Stimulated activated effector memory CD8-positive, alpha-beta T cell treated with anti-CD3 and anti-CD28 coated beads, Interleukin-12 subunit alpha, Interleukin-12 subunit beta, amount 100 ng/mL, for 72 hours (primary cell): ENCODE measurements at regions not wholly inside any gene's neighbourhood (a gene's known extent, or its start where the extent isn't known, plus 50 kb on each side); places are given as distances from the start of the nearest gene placed in this dataset.

Source experiments
- ATAC-seq: fragments of 150-1000 bp; cut with Tn5 transposase; 2 replicates; pipeline ENCODE4 v1.10.0; 2021
- DNase-seq, 2 donors: peaks; one replicate each; pipeline ENCODE4 v3.0.0; 2021 to 2022; ENCODE audit warnings: low spot score in 2 of 2
- H3K27ac Mint-ChIP-seq: one replicate; pipeline ENCODE4 v1.8.0; 2022; ENCODE audit warnings: mild to moderate bottlenecking, mixed read lengths
- H3K36me3 Mint-ChIP-seq: one replicate; pipeline ENCODE4 v1.8.0; 2022; ENCODE audit warnings: mild to moderate bottlenecking, mixed read lengths
- H3K4me1 Mint-ChIP-seq: one replicate; pipeline ENCODE4 v1.8.0; 2022; ENCODE audit warnings: mixed read lengths
- H3K4me3 Mint-ChIP-seq: one replicate; pipeline ENCODE4 v1.8.0; 2022; ENCODE audit warnings: mild to moderate bottlenecking, mixed read lengths
- H3K9me3 Mint-ChIP-seq: one replicate; pipeline ENCODE4 v1.8.0; 2022; ENCODE audit warnings: mixed read lengths

DNA sequence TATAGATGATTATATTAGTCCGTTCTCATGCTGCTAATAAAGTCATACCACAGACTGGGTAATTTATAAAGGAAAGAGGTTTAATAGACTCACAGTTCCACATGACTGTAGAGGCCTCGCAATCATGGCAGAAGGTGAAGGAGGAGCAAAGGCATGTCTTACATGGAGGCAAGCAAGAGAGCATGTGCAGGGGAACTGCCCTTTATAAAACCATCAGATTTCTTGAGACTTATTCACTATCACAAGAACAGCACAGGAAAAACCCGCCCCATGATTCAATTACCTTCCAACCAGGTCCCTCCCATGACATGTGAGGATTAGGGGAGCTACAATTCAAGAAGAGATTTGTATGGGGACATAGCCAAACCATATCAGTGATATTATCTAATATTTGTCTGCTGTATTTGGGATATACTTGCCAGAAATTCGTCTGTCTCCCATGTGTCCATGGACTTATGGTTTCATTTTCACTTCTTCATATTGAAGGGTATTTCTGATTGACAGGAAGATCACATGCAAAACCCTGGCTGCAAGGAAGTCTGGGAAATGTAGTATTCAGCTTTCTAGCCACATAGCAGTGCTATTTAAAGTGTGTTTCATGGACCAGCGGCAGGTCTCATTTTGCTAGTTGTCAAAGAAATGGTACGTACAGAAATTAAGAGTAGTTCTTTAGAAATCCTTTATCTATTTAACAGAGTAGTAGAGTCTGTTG lies 50.5 kb upstream of the PAK5 start:
- ATAC-seq (no peak), DNase-seq (no peak)
- H3K36me3 Mint-ChIP-seq, result no peaks in the 10 kb centered on the region
- H3K9me3 Mint-ChIP-seq, result peaks cover 4% of the 10 kb centered on the region
- no peak overlapping the region for H3K4me3 Mint-ChIP-seq
- H3K27ac Mint-ChIP-seq, result no peak overlapping the region
- peaks cover 5% of the 10 kb centered on the region for H3K4me1 Mint-ChIP-seq
